ENCODE measurements at regions not wholly inside any gene's neighbourhood (a gene's known extent, or its start where the extent isn't known, plus 50 kb on each side); places are given as distances from the start of the nearest gene placed in this dataset.

DNA sequence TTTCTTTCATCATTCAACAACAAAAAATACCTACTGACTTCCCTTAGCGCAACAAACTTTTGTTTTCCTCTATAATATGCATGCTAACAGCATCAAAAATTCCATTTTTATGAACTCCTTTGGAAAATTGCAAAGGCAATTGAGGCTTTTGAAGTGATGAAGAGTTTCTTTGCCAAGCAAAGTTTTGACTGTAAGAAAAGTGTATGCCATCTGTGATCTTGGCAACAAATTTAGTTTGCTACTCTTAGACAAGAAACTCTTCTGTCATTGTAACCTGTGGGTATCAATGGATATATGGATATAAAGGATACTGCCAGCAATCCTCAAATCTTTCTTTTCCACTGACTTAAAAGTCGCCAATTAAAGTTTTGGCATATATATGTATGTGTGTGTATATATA lies 72.0 kb upstream of the GABRA1 start:
- H3K4me1 ChIP-seq (ENCODE audit: control insufficient read depth, insufficient read depth, low read length) = no peaks in the 10 kb centered on the region
- no peaks in the 10 kb centered on the region for H3K9me3 ChIP-seq (ENCODE audit: control insufficient read depth, insufficient read depth, low read depth, low read length)
- no peak overlapping the region for H3K27ac ChIP-seq (ENCODE audit: extremely low read depth, low read depth, low read length)
- TF ChIP-seq ZXDB (tag by site-specific recombination; IDR thresholded peaks at IDR 0.05) (no peak), SCRT2 (tag by site-specific recombination; IDR thresholded peaks at IDR 0.05) (no peak), ZNF37A (tag by site-specific recombination; IDR thresholded peaks at IDR 0.05) (no peak), ZBTB44 (tag by site-specific recombination; IDR thresholded peaks at IDR 0.05) (no peak), ZNF561 (tag by site-specific recombination; IDR thresholded peaks at IDR 0.05; ENCODE audit: borderline replicate concordance) (no peak), ZNF426 (tag by site-specific recombination; IDR thresholded peaks at IDR 0.05) (no peak), ZNF830 (tag by site-specific recombination; IDR thresholded peaks at IDR 0.05; ENCODE audit: low read depth) (no peak), ZNF549 (tag by site-specific recombination; IDR thresholded peaks at IDR 0.05) (no peak), ZFP3 (tag by site-specific recombination; IDR thresholded peaks at IDR 0.05; ENCODE audit: low read depth) (no peak), YY1 (tag by site-specific recombination; IDR thresholded peaks at IDR 0.05) (no peak)
- CTCF ChIA-PET = no interaction called here
- POLR2A ChIA-PET = no interaction called here
- H3K4me3 ChIP-seq (ENCODE audit: low read depth, low read length) = no peak overlapping the region
- no peaks in the 10 kb centered on the region for H3K36me3 ChIP-seq (ENCODE audit: control insufficient read depth in 2 of 2, insufficient read depth in 1 of 2, low read length in 2 of 2)

DNA sequence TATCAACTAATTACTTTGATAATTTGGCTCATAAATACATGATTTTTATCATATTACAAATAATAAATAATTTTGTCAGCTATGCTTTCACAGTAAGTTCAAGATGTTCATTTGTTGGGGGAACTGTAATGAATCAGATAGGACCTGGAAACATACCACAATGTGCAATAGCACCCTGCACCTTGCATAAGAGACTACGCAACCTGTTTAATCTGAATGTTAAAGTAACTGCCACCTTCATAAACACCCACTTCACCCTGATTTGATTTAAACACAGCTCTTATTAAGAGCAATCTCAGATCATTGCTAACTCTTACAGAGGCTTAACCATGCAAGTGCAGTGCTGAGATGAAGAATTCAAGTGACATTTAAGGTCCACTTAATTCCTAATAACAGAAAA lies 69.1 kb upstream of the GABRA1 start:
- CTCF ChIA-PET = no interaction called here
- POLR2A ChIA-PET = no interaction called here
- Histone ChIP-seq H3K36me3 (ENCODE audit: control insufficient read depth in 2 of 2, insufficient read depth in 1 of 2, low read length in 2 of 2) (no peaks in the 10 kb centered on the region), H3K4me1 (ENCODE audit: control insufficient read depth, insufficient read depth, low read length) (no peaks in the 10 kb centered on the region), H3K9me3 (ENCODE audit: control insufficient read depth, insufficient read depth, low read depth, low read length) (no peaks in the 10 kb centered on the region), H3K4me3 (ENCODE audit: low read depth, low read length) (no peak overlapping the region), H3K27ac (ENCODE audit: extremely low read depth, low read depth, low read length) (no peak overlapping the region)
- TF ChIP-seq YY2 (tag by site-specific recombination; IDR thresholded peaks at IDR 0.05) (no peak), ZNF544 (tag by site-specific recombination; IDR thresholded peaks at IDR 0.05) (no peak), ZNF791 (tag by site-specific recombination; IDR thresholded peaks at IDR 0.05) (no peak), ZNF548 (tag by site-specific recombination; IDR thresholded peaks at IDR 0.05) (no peak), SCRT2 (tag by site-specific recombination; IDR thresholded peaks at IDR 0.05) (no peak), SETDB1 (IDR thresholded peaks at IDR 0.05; ENCODE audit: insufficient read length, low read length) (no peak)

GRCh38 chr5:161783297-161783696 lies 64.6 kb upstream of the GABRA1 start:
- POLR2A ChIA-PET = no interaction called here
- no peak overlapping the region for H3K4me3 ChIP-seq (ENCODE audit: low read depth, low read length)
- no peaks in the 10 kb centered on the region for H3K4me1 ChIP-seq (ENCODE audit: control insufficient read depth, insufficient read depth, low read length)
- no peak overlapping the region for H3K27ac ChIP-seq (ENCODE audit: extremely low read depth, low read depth, low read length)
- CTCF ChIA-PET = no interaction called here
- H3K36me3 ChIP-seq (ENCODE audit: control insufficient read depth in 2 of 2, insufficient read depth in 1 of 2, low read length in 2 of 2) = no peaks in the 10 kb centered on the region
- H3K9me3 ChIP-seq (ENCODE audit: control insufficient read depth, insufficient read depth, low read depth, low read length) = no peaks in the 10 kb centered on the region
- TF ChIP-seq, protein P1, sequence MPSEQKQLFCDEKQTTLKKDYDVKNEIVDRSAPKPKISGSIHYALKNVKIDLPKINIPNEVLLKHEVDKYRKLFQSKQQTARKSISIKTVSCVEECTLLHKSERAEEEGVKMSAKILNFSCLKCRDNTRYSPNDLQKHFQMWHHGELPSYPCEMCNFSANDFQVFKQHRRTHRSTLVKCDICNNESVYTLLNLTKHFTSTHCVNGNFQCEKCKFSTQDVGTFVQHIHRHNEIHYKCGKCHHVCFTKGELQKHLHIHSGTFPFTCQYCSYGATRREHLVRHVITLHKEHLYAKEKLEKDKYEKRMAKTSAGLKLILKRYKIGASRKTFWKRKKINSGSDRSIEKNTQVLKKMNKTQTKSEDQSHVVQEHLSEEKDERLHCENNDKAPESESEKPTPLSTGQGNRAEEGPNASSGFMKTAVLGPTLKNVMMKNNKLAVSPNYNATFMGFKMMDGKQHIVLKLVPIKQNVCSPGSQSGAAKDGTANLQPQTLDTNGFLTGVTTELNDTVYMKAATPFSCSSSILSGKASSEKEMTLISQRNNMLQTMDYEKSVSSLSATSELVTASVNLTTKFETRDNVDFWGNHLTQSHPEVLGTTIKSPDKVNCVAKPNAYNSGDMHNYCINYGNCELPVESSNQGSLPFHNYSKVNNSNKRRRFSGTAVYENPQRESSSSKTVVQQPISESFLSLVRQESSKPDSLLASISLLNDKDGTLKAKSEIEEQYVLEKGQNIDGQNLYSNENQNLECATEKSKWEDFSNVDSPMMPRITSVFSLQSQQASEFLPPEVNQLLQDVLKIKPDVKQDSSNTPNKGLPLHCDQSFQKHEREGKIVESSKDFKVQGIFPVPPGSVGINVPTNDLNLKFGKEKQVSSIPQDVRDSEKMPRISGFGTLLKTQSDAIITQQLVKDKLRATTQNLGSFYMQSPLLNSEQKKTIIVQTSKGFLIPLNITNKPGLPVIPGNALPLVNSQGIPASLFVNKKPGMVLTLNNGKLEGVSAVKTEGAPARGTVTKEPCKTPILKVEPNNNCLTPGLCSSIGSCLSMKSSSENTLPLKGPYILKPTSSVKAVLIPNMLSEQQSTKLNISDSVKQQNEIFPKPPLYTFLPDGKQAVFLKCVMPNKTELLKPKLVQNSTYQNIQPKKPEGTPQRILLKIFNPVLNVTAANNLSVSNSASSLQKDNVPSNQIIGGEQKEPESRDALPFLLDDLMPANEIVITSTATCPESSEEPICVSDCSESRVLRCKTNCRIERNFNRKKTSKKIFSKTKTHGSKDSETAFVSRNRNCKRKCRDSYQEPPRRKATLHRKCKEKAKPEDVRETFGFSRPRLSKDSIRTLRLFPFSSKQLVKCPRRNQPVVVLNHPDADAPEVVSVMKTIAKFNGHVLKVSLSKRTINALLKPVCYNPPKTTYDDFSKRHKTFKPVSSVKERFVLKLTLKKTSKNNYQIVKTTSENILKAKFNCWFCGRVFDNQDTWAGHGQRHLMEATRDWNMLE (tag by site-specific recombination; conservative IDR thresholded peaks at IDR 0.05; ENCODE audit: low read depth) = no peak
- TF ChIP-seq ZNF654 (tag by site-specific recombination; IDR thresholded peaks at IDR 0.05; ENCODE audit: low read depth) (no peak), ZNF404 (tag by site-specific recombination; IDR thresholded peaks at IDR 0.05) (no peak), ZNF350 (tag by site-specific recombination; IDR thresholded peaks at IDR 0.05) (no peak), ZNF391 (tag by site-specific recombination; IDR thresholded peaks at IDR 0.05; ENCODE audit: borderline replicate concordance, low read depth) (no peak), ZNF658 (tag by site-specific recombination; IDR thresholded peaks at IDR 0.05) (no peak), KLF1 (tag by site-specific recombination; IDR thresholded peaks at IDR 0.05) (no peak), TRIM28 (IDR thresholded peaks at IDR 0.05; ENCODE audit: borderline replicate concordance, low read length) (no peak), ZNF335 (tag by site-specific recombination; conservative IDR thresholded peaks at IDR 0.05) (no peak), ZNF280C (tag by site-specific recombination; IDR thresholded peaks at IDR 0.05) (no peak), ZNF223 (tag by site-specific recombination; IDR thresholded peaks at IDR 0.05) (no peak), ZNF837 (tag by site-specific recombination; IDR thresholded peaks at IDR 0.05) (no peak)

Measured in HEK293 (cell line).